ENCODE measurements at regions not wholly inside any gene's neighbourhood (a gene's known extent, or its start where the extent isn't known, plus 50 kb on each side); places are given as distances from the start of the nearest gene placed in this dataset.

DNA sequence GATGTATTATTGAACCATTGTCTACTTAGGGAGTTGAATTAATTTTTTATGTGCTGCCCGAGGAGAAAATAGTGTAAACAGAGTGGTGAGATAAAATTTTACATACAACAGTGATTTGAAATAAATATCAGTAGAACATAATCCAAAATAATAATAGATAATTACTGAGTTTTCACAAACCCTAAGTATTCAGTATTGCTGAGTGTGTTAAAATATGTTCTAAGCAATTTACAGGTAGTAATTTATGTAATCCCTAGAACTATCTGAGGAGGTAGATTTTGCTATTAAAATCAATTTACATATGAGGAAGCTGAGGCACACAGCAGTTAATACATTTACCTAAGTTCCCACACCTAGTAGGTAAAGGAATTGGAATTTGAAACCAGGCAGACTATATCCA lies 134.7 kb upstream of the FAT1 start:
- TF ChIP-seq, protein P1, sequence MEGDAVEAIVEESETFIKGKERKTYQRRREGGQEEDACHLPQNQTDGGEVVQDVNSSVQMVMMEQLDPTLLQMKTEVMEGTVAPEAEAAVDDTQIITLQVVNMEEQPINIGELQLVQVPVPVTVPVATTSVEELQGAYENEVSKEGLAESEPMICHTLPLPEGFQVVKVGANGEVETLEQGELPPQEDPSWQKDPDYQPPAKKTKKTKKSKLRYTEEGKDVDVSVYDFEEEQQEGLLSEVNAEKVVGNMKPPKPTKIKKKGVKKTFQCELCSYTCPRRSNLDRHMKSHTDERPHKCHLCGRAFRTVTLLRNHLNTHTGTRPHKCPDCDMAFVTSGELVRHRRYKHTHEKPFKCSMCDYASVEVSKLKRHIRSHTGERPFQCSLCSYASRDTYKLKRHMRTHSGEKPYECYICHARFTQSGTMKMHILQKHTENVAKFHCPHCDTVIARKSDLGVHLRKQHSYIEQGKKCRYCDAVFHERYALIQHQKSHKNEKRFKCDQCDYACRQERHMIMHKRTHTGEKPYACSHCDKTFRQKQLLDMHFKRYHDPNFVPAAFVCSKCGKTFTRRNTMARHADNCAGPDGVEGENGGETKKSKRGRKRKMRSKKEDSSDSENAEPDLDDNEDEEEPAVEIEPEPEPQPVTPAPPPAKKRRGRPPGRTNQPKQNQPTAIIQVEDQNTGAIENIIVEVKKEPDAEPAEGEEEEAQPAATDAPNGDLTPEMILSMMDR (IDR thresholded peaks at IDR 0.05): no peak
- TF ChIP-seq POLR2A (IDR thresholded peaks at IDR 0.05): no peak
- TF ChIP-seq POLR2AphosphoS5 (IDR thresholded peaks at IDR 0.05): no peak

Data from gastroesophageal sphincter (tissue), 3 donors.